Activated T-cell treated with anti-CD3 and anti-CD28 coated beads, Interleukin-2, amount 50 U/mL, for 48 hours (primary cell): ENCODE measurements at regions not wholly inside any gene's neighbourhood (a gene's known extent, or its start where the extent isn't known, plus 50 kb on each side); places are given as distances from the start of the nearest gene placed in this dataset.
"Not testable (repeated sequence)": the region's sequence is repeated elsewhere in the genome, so short reads cannot be mapped to it uniquely, and the experiment has no call there.

Experiments used
- DNase-seq, 2 experiments: peaks; one replicate each; pipeline ENCODE4 v3.0.0-alpha.2; 2020

DNA sequence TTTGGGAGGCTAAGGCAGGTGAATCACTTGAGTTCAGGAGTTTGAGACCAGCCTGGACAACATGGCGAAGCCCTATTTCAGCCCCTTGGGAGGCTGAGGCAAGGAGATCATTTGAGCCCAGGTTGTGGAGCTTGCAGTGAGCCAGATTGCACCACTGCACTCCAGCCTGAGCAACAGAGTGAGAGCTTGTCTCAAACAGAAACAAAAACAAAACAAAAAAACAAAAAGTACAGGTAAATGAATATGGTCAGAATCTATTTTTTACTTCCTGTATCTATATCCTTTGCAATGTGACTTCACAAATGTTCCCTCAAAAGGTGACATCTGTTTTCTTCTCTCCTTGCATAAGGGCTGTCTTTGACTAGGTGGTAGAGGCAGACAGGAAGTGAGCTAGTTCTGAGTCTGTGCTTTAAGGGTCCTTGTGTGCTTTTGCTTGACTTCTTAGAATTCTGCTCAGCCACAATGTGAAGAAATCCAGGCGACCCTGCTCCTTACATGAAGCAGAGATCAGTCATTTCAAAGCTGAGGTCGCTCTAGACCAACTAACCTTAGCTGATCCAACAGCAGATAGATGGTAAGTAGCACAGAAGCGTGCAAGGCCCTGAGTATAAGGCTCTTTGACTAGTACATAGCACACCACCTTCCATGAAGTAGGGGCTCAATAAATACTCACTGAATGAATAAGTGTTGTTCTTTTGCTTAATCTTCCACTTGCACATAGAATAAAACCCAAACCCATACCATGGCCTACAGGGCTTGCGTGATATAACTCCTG, 423.2 kb upstream of the PCDH15 start:
- no peak for DNase-seq

DNA sequence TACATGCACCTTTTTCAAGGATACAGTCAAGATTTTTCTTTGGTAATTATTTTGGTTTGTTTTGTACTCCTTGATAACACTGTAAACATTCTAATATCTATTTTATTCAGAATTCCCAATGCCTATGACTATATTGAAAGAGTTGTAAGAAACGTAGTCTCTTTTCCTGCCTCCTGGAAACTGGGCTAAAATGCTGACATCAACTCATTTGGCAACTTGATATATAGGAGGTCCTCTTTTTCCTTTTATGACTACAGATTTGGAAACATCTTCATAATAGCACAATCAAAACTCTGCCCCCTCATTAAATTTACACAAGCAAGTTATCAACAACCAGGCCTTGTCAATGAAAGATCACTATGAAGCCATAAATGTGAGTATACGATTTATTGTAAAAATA, 422.3 kb upstream of the PCDH15 start:
- no peak for DNase-seq

DNA sequence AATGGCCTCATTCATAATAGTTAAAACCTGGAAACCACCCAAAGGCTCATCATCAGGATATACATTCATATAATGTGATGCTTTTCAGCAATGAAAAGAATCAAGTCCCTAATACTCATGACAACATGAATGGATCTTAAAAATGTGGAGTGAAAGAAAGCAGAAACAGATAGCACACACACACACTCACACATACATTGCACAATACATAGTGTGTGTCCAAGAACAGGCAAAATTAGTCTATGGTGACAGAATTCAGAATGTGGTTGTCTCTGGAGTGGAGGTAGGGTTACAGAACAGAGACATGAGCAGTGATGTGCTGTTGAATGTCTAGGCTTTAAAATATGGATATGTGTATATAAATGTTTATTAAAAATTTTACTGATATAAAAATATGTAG, 419.9 kb upstream of the PCDH15 start:
- no peak for DNase-seq

DNA sequence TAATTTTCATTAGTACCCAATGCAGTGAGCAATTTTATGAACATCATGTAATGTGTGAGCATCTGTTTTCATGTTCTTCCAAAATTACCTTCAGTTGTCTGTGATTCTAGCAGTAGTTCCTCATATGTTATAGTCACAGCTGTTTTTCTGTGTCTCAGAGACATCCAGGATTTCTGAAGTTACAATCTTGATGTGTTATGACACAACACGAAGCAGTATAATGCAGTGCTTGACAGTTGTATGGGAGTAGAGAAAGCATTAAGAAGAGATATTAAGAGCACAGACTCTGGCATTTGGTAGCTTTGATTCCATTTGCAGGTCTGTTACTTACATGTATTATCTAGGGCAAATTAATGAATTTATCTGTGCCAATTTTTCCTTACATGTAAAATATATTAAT, 414.7 kb upstream of the PCDH15 start:
- DNase-seq: no peak

DNA sequence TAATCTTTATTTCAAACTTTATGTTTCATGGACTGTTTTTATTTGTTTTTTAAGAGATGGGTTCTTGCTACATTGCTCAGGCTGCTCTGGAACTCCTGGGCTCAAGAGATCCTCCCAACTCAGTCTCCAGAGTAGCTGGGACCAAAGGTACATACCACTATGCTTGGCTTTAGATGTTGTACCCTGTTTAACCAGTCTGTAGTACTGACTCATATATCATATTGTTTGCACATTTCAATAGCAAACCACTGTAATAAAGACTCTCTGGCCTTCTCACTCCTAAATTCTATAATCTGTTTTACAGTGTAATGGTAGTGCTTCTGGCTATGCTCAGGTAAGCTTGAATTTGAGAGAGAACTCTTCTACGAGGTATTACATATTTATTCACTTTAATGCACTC, 413.6 kb upstream of the PCDH15 start:
- DNase-seq: no peak

DNA sequence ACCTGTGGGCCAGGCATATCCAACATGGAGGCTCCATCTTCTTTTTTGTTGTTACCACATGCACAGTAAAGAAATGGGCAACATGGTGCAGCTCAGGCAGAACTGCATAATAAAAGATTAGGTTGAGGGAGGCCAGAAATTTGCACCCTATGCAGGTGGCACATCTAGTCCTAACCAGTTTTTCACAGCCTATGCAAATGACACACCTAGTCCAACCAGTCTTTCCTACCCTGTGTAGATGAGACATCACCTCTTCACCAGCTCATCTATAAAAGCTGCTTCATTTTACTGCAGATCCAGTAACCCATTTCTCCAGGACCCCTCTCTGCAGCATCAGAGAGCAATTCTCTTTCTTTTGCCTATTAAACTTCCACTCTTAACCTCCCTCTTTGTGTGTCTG, 411.0 kb upstream of the PCDH15 start:
- DNase-seq: no peak

DNA sequence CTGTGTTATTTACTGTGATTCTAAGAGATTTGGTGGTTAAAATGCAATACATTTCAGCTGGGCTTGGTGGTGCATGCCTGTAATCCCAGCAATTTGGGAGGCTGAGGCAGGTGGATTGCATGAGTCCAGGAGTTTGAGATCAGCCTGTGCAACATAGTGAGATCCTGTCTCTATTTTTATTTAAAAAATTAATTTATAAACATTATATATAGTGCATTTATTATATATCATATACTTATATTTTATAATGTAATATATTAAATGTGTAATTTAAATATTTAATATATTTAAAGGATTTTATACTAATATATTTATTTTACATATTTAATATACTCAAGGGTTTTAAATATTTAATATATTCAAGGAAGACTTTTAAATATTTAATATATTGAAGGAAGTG, 402.8 kb upstream of the PCDH15 start:
- DNase-seq: no peak

DNA sequence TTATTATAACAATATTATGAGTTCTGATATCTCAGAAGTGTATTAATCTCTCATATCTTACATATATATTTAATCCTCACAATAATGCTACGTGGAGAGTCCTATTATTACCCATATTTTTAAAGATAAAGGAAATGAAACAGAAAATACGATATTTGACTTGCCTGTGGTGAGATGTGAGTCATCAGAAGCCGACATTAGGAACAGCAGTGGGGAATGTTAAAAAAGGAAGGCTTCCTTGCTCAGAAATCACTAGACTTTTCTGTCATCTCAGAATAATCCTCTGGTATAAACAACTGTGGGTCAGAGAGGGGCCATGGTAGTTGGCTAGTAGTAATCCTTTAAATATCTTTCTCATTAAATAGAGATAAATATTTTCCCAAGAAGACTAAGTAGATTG, 402.3 kb upstream of the PCDH15 start:
- DNase-seq: no peak

DNA sequence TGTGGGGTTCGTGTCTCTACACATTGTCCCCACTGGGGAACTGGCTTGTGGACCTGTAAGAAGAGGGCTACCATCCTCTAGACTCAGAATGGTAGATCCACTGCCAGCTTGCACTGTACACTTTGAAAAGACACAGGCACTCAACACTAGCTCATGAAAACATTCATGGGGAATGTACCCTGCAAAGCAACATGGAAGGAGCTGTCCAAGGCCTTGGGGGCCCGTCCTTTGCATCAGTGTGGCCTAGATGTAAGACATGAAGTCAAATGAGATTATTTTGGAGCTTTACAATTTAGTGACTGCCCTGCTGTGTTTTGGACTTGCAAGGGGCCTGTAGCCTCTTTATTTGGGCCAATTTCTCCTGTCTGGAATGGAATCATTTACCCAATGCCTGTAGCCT, 399.0 kb upstream of the PCDH15 start:
- no peak for DNase-seq

DNA sequence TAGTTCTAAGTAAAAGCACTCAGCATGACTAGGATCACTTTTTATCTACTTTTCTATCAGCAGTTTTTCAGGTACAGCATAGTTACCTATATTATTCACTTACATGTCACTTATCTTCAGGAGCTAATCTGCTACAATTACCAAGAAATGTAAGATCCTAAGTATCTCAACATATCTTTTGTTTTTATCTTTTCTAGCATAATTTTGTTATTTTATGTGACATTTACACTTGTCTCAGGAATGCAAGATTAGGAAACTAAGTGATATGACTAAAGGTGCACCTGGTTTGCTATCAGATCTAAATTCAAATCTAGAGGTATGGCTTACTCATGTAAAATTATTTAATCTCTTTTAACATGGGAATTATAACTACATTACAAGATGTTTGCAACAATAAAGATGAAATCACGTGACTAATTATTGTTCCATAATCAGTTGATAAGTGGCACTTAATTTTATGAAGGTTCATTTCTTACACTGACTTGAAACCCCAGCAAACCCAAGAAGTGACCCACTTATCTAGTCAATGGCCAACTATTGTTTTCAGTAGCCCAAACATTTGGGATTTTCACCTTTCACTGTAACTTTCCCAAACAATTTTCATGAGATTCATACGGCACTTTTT, 390.3 kb upstream of the PCDH15 start:
- no peak for DNase-seq

DNA sequence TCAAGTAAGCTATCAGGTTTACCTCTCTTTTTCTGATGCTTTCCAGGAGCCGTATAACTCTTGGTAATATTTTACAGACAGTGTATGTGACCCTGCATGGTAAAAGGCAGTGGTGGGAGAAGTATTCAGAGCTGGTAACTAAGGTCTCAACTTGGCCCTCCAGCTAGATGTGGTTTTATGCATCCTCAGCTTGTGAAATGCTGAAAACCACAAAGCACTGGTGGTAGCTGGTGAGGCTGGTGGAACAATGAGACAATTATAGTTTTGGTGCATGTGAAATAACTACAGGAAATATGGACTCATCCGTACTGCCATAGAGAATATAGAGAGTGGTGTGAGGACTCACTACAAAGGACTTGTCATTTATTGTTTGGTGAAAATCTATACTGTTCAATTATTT, 383.0 kb upstream of the PCDH15 start:
- DNase-seq: no peak

DNA sequence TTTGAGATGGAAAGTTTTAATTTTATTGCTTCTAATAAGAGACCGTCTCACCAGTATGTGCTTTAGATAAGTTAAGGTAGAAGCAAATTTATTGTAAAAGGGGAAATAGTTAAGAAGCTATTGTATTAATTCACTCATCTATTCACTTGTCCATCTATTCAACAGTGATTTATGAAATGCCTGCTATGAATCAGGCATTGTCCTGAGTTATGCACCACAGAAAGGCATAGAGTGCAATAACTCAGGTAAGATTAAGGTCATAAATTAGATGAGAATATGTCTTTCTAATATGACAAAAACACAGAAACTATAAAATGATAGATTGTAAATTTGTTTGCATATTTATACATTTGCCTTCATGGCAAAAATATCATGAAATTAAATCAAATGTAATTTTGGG, 379.3 kb upstream of the PCDH15 start:
- no peak for DNase-seq

DNA sequence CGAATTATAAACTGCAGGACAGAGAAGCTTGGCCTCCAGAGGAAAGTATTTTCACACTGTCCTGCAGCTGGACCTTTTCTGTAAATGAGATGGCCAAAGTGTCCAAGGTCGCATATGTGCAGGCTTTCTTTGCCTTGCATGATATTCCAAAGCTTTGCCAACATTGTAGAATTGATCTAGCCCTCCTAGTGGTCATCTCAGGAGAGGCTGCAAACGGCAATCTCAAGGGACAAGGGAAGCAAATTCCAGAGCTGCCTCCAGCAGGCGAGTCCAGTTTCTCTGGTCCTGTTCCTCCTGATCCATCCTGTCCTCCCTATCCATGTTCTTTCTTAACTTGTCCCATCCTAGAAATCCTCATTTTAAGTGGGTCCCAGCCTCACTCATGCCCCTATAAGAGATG, 373.4 kb upstream of the PCDH15 start:
- DNase-seq: no peak

DNA sequence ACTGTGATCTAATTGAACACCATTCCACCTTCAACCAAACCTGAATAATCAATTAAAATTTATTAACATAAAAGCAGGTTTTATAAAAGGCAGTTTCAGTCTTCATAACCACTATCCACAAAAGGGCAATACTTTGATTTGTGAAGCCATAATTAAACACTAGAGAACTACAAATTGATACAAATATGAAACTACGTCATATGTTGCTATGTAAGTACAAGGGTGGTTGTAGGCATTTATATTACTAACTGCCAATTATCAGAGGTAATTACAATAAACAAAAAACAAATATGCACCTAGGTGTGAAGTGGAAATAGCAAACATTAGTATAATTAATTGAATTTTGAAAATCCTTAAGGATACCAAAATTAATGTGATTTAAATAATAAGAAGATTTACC, 368.5 kb upstream of the PCDH15 start:
- no peak for DNase-seq

DNA sequence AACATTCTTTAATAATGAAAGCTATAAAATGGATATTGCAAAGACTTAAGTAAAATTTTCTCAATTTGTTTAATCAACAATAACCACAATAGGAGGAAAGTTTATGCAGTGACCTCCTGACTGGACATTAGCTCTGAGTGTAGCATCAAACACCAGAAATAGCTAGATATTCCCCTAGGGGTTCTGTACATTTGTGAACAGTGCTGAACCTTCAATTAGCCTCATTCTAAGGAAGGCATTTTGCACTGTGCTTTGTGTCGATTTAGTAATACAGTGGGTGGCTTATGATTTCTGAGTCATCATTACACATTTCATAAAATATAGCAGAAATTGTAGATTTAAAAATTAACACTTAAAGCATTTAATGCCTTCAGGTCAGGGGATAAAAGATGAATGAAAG, 367.3 kb upstream of the PCDH15 start:
- DNase-seq: no peak

DNA sequence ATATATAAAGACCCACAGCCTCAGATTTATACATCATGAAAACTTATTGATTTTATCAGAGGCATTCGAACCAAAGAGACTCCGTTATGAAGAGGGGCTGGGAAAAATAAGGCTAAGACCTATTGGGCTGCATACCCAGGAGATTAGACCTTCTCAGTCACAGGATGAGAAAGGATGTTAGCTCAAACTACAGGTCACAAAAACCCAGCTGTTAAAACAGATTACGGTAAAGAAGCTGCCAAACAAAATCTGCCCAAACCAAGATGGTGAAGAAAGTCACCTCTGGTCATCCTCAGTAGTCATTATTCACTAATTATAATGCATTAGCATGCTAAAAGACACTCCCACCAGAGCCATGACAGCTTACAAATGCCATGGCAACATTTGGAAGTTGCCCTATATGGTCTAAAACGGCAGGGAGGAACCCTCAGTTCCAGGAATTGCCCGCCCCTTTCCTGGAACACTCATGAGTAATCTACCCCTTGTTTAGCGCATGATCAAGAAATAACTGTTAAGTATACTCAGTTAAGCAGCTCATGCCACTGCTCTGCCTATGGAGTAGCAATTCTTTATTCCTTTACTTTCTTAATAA, 362.5 kb upstream of the PCDH15 start:
- no peak for DNase-seq

DNA sequence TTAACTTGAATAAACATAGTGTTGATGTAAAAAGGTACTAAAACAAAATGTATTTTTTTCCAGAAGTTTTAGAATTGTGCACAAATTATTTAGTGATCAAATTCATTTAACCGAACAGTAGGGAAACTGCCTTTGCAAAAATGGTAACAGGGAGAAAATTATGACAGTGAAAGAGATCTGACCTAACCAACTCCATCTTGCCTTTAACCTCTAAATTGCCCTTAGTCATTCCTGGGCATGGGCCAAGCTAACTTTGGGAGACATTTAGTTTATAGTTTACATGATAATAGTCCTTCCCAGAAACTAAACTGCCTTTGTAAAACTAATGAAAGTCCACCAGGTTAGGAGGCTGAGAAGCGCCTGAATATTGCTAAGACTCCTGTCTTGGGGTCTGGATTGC, 361.3 kb upstream of the PCDH15 start:
- DNase-seq: not testable (repeated sequence)

DNA sequence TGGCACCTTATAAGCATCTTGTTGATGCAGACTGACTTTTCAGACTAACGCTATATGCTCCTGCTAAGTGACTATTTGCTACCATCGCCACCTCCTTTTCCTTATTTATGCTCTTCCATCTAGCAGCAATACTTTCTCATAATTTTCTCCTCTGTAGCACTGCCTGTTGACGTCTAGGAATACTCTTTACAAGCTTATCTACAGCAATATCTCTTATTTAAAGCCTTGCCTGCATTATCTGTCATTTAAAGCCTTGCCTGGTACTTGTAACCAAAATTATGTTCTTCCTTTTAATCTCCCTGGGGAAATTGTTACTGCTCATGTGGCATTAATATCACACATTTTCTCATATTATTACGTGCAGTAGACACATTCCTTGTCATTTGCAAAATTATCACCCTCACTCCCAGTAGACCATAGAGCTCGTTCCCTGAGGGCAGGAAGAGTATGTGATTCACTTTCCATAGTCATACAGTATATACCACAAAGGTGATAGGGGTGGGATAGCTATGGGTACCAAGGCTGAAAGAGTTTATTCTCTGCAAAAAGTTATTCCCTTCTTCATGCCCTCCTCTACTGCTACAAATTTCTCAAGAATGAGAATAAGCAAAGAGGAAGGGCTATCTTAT, 359.7 kb upstream of the PCDH15 start:
- DNase-seq: no peak

DNA sequence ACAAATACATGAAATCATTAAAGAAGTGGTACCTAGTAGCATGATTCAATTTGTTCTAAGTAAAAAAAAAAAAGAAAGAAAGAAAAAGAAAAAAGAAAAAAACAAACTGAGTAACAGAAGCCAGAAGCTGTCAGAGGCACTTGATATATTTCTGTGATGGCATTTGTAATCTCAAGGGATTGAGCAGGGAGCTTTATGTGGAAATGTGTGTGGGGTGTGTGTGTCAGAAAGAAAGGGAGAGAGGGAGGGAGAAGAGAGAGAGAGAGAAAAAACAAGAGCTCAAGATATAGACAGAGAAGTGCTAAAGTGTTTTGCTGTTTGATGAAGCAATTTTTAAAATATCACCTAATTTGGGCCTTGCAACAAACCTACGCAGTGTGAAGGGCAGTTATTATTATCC, 357.6 kb upstream of the PCDH15 start:
- DNase-seq: no peak

DNA sequence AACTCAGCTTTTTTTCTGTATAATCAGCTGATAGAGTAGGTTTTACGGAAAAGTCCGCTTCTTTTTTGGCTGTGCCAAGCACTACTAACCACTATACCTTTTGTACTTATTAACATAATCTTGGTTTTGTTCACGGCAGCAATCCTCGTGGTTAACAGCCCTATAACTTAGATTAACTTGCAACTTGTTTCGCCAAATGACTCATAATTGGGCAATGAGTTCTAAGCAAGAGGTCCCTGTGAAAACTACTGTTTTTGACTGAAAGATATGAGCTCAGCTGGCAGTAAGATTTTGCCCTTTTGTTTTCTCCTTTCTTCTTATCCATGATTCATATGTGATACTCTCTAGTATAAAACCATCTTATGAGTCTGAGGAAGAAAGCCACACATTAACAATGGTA, 345.0 kb upstream of the PCDH15 start:
- no peak for DNase-seq

DNA sequence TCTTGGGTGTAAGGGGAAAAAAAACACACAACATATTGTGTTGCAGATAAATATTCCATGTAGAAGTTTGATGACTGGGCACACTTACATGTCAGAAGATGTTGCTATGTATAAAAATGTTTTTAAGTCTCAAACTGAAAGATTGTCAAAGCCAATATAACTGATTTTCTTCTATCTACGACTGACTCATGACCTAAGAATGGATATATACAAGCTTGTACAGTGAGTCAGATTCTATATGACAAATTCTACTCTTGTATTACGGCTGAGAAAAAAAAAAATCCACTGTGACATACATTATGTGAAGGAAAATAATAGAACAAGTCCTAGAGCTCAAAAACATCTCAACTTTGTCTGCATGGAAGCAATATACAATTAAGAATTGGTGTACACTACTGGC, 343.0 kb upstream of the PCDH15 start:
- no peak for DNase-seq

DNA sequence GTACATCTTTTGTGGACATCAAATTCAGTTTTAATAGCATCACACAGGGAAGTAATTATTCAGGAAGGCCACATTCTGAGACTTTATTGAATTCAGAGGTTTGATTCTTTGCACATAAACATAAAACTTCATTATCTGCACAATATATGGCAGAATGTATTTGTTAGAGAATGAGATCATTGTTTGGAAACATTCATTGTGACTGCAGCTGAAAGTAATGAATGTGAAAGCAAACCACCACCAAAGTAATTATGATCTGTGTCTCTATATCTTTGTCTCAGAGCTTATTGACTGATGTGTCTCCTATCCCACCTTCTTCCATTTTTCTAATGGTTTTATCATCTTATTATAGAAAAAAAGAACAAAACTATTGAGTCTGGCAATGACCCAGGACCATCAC, 340.9 kb upstream of the PCDH15 start:
- no peak for DNase-seq

DNA sequence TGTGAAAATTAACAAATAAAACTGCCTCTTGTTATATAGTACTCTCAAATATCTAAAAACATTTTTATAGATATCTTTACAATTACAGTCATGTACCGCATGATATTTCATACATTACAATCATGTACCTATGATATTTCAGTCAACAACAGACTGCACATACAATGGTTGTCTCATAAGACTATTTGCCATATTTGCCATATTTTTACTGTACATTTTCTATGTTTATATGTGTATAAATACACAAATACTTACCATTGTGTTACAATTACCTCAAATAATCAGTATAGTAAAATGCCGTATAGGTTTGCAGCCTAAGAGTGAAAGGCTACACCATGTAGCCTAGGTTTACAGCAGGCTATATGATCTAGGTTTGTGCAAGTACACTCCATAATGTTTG, 336.0 kb upstream of the PCDH15 start:
- DNase-seq: no peak

DNA sequence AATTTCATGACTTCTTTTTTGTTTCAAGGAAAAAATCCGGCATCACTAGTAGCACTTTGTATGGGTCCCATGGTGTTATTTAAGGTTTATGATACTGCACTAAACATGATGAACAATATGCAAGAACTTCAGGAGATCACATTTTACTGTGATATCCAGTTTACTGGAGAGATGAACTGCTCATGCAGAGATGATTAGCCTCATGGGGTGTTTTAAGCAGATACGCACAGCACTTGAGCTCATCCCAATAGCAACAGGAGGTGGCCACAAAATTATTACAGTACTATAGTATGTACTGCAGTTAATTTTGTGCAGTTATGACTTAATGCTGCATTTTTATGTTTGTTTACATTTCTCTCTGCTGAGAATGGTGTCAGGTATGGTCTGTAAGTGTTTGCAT, 303.7 kb upstream of the PCDH15 start:
- DNase-seq: no peak
